T1000 (cell line): ENCODE measurements at regions not wholly inside any gene's neighbourhood (a gene's known extent, or its start where the extent isn't known, plus 50 kb on each side); places are given as distances from the start of the nearest gene placed in this dataset.

Experiments
- DNase-seq: peaks from one replicate; lab custom pipeline; 2025; ENCODE audit warnings: mixed read lengths; lab: John Stamatoyannopoulos, UW

GRCh38 chr2:163834841-163835240 is 99.0 kb upstream of the FIGN start:
- DNase-seq: no peak

GRCh38 chr2:163834221-163834620 is 98.4 kb upstream of the FIGN start:
- DNase-seq: no peak

DNA sequence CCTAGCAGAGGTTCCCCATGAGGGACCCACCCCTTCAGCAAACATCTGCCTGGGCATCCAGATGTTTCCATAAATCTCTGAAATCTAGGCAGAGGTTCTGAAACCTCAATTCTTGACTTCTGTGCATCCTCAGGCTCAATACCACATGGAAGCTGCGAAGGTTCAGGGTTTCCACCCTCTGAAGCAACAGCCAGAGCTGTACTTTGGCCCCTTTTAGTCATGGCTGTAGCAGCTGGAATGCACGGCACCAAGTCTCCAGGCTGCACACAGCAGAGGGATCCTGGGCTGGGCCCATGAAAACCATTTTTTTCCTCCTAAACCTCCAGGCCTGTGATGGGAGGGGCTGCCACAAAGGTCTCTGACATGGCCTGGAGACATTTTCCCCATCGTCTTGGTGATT is 93.0 kb upstream of the FIGN start:
- no peak for DNase-seq

- DNase-seq: no peak
These were observed 86.2 kb upstream of the FIGN start for GRCh38 chr2:163822033-163822432.

GRCh38 chr2:163812926-163813520 is 77.2 kb upstream of the FIGN start:
- no peak for DNase-seq

DNA sequence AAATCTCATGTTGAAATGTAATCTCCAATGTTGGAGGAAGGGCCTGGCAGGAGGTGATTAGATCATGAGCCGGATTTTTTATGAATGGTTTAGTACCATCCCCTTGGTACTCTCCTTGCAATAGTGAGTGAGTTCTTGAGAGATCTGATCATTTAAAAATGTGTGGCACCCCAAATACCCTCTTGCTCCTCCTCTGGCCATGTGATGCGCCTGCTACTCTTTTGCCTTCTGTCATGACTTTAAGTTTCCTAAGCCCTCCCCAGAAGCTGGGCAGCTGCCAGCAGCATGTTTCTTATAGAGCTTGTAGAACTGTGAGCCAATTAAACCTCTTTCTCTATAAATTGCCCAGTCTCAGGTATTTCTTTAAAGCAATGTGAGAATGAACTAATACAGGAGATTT is 72.6 kb upstream of the FIGN start:
- no peak for DNase-seq

DNA sequence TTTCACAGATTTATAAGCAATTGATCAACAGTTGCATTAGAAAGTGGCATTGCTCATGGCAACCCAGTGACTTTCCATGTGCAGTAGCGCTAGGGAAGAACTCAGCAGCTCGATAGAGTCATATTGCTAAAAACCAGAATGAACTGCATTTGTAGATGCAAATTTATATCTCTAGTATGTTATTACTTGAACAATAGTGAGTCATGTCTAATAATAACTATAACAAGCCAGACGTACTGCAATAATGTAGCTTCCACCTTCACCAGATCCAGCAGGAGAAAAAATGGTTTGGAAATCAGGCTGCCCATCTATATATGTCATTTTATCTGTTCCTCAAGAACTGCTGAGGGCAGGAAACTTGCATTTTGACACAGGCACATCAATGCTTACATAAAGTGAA is 66.5 kb upstream of the FIGN start:
- DNase-seq: no peak

DNA sequence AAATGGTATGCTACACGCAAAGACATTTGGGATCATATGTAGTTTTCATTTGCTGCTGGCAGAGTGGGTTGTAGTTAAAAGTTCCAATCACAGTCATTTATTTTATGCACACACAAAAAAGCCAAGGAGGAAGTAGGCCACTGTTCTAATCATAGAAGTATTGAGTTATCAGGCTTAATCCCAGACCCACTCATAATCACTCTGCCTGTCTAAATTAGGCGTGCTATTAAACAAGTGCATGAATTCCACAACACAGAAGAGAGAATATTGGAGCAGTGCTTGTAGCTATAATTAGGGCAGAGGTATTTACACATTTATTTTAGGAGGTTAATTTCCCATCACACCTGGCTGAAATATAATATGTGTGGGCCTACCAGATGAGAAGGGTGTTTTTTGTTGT is 65.7 kb upstream of the FIGN start:
- DNase-seq: no peak

- peak; percentile 19 for DNase-seq
These were observed 65.2 kb upstream of the FIGN start for GRCh38 chr2:163800951-163801381.

GRCh38 chr2:163799807-163800206 is 64.0 kb upstream of the FIGN start:
- no peak for DNase-seq

DNA sequence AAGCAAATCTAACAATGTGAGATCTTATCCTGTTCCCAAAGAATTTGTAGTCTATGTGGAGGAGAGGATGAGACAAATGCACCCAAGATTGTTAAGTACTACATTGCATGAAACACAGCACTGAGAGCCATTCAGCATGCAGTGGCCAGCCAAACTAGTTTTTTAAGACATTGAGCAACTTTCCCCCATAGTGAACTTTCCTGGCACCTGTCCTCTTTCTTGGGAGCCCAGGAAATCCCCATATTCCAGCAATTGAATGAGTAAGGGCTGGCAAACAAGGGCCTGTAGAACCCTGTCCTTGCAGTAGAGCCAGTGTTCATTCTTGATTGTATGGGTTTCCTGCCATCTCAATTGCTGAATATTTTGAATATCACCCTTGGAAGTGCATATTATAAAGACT is 58.8 kb upstream of the FIGN start:
- DNase-seq: no peak
